Heart left ventricle (tissue), 13 donors: ENCODE measurements at regions not wholly inside any gene's neighbourhood (a gene's known extent, or its start where the extent isn't known, plus 50 kb on each side); places are given as distances from the start of the nearest gene placed in this dataset.

ENCODE experiments used
- CTCF ChIP-seq, 12 donors: fragments of 200-600 bp; sonication (generic) in 4 of 12; IDR thresholded peaks; one replicate each; pipeline versions ENCODE4 v1.5.0 to v1.8.0; 2018 to 2022; ENCODE audit warnings: antibody characterized with exemption in 12 of 12, mild to moderate bottlenecking in 5 of 12
- POLR2A ChIP-seq, 2 donors: fragments of 450-650 bp; IDR thresholded peaks; one replicate each; pipeline ENCODE4 v1.6.1; 2017; ENCODE audit warnings: antibody characterized with exemption in 2 of 2, mild to moderate bottlenecking in 2 of 2, moderate library complexity in 2 of 2
- donor health status: ischemic (EF 13 %, LVEDD 7.1; RV severe dilation, severe dysfunction).
- donor health status: DM: no; HTN: yes; CAD: no.
- donor health status: DM: no; HTN: no; CAD: no.
- donor health status: ischemic (EF 25% LVEDD 6.9; RV normal size, moderate dysfunction).
- donor health status: ischemic (EF 25% LVEDD 5.7; RV mildly dilated, moderate dysfunction).
- donor health status: ischemic (EF 35%, LVEDD 5.7; RV mildly dilated, moderate dysfunction).
- donor health status: nonischemic (EF 11% LVEDD 7.7; RV severe dilation, severe dysfunction).
- donor health status: DM: yes; HTN: yes; CAD: no.
- donor health status: PGD.
- donor health status: ischemic (EF 29% LVEDD 5.4; RV normal size, mild dysfunction).
- donor health status: nonischemic (EF 23%, LVEDD 6.1; RV moderate dilation, normal function).

DNA sequence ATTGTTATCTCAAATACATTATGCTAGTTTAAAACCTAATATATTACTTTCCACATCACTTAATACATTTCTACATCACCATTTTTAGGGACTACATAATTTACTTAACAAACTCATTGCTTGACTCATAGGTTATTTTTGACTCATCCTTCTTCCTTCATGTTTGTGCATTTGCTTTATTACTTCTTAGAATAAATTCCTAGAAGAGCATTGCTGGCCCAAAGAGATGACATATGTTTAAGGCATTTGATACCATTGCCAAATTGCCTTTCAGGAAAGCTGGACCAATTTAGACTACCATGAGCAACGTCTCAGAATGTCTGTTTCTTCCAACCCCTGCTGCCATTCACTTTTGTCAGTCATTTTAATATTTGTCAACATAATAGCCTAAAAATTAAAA, 905.8 kb downstream of the IGSF11 start:
- TF ChIP-seq CTCF (IDR thresholded peaks at IDR 0.05) (no peak), POLR2A (IDR thresholded peaks at IDR 0.05) (no peak)
